Fibroblast of lung (primary cell): ENCODE measurements at regions not wholly inside any gene's neighbourhood (a gene's known extent, or its start where the extent isn't known, plus 50 kb on each side); places are given as distances from the start of the nearest gene placed in this dataset.

Experiments
- CTCF ChIP-seq, 2 donors: IDR thresholded peaks in 1 of 2; conservative IDR thresholded peaks in 1 of 2; 1 replicate in 1 of 2; 2 replicates in 1 of 2; pipeline ENCODE4 v1.5.1; 2011 to 2012; ENCODE audit warnings: low read length in 2 of 2, control low read depth in 1 of 2, inconsistent platforms in 1 of 2, low read depth in 1 of 2, mild to moderate bottlenecking in 1 of 2
- EZH2 ChIP-seq: IDR thresholded peaks from 2 replicates; pipeline ENCODE4 v1.5.1; 2012; ENCODE audit warnings: low read length, control low read depth, mild to moderate bottlenecking; ENCODE audit errors: missing control alignments

DNA sequence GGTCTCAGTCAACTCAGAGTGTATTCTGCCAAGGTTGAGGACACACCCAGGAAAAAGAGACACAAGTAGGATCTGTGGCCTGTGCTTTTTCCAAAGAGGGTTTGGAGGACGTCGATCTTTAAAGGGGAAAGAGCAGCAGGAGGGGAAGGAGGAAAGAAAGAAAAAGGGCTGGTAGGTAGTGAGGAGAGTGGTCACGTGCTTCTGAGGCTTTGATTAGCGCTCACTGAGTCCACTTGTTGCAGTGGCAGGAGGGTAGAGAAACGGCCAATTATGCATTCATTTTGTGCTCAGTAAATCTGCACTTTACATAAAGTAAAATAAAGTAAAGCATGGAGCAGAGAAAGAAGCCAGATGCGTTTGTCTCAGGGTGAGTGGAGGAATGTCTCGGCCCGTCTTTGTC, 126.0 kb upstream of the VSTM2B start:
- TF ChIP-seq CTCF (conservative IDR thresholded peaks at IDR 0.05 in 1 of 2, IDR thresholded peaks at IDR 0.05 in 1 of 2; ENCODE audit: low read depth in 1 of 2, low read length in 2 of 2) (no peak), EZH2 (no peak)
